ENCODE measurements at regions not wholly inside any gene's neighbourhood (a gene's known extent, or its start where the extent isn't known, plus 50 kb on each side); places are given as distances from the start of the nearest gene placed in this dataset.
A peak's percentile ranks its signal among the peaks of the same experiment; 100 is the strongest.

DNA sequence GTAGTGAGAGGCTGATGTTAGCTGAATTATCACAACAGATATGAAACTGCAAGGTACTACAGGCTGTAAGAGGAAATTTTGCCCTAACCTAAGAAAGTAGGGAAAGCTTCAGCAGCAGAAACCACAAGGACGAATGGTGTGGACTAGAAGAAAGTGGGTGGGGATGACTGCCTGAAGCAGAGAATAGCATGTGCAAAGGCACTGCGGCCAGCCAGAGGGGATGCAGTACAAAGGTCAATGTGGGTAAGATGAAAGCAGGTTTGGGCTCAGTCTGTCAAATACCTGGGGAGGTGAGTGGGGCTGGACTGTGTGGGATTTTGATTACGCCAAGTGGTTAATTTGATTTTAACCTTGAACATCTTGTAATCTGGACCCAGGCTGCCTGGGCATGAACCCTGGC is 199.3 kb upstream of the GALNT2 start:
- intact Hi-C loops (cut with DNase I; ENCODE audit: low total_unique reads) = no loop called here
- WGBS, 5 donors = 87 to 93% (median 92%) methylated on average over 3 of the region's 3 CpGs
- no peak for DNase-seq

DNA sequence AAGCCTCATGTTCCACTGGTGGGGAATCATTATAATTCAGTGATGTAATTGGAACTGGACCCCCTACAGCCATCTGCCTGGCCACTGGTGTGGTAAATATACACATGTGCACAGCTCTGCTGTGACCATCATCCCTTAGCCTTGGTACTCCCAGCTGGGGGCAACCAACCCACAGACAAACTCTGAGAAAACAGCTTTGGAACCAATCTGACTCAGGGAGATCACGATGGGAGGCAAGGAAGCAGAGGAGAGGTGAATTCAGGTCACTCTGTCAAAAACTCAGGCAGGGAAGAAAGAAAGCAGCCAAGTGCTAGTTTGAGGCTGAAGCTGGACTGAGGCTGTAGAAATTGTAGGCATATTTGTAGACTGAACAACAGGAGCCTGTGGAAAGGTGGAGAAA is 197.8 kb upstream of the GALNT2 start:
- Histone ChIP-seq H3K27ac (no peak overlapping the region), H3K4me3 (no peak overlapping the region), H3K27me3 (no peaks in the 10 kb centered on the region), H3K9me3 (no peaks in the 10 kb centered on the region), H3K4me1 (peaks cover 0 to 8% (median 0%) of the 10 kb centered on the region in 4 donors), H3K36me3 (no peaks in the 10 kb centered on the region)
- TF ChIP-seq POLR2A (IDR thresholded peaks at IDR 0.05) (no peak), EP300 (IDR thresholded peaks at IDR 0.05) (no peak)
- TF ChIP-seq, protein P1, sequence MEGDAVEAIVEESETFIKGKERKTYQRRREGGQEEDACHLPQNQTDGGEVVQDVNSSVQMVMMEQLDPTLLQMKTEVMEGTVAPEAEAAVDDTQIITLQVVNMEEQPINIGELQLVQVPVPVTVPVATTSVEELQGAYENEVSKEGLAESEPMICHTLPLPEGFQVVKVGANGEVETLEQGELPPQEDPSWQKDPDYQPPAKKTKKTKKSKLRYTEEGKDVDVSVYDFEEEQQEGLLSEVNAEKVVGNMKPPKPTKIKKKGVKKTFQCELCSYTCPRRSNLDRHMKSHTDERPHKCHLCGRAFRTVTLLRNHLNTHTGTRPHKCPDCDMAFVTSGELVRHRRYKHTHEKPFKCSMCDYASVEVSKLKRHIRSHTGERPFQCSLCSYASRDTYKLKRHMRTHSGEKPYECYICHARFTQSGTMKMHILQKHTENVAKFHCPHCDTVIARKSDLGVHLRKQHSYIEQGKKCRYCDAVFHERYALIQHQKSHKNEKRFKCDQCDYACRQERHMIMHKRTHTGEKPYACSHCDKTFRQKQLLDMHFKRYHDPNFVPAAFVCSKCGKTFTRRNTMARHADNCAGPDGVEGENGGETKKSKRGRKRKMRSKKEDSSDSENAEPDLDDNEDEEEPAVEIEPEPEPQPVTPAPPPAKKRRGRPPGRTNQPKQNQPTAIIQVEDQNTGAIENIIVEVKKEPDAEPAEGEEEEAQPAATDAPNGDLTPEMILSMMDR (IDR thresholded peaks at IDR 0.05) = no peak
- 42 to 72% (median 50%) methylated on average over 1 of the region's 1 CpG for WGBS, 5 donors
- no peak for DNase-seq
- intact Hi-C loops (cut with DNase I; ENCODE audit: low total_unique reads) = no loop called here

More for the DNA sequence above, 199.3 kb upstream of the GALNT2 start:
- H3K36me3 ChIP-seq = no peaks in the 10 kb centered on the region
- H3K9me3 ChIP-seq = no peaks in the 10 kb centered on the region
- no peaks in the 10 kb centered on the region for H3K27me3 ChIP-seq
- no peak for TF ChIP-seq EP300 (IDR thresholded peaks at IDR 0.05)
- no peak for TF ChIP-seq POLR2A (IDR thresholded peaks at IDR 0.05)
- no peak for TF ChIP-seq POLR2AphosphoS5 (IDR thresholded peaks at IDR 0.05)
- TF ChIP-seq, protein P1 (IDR thresholded peaks at IDR 0.05) = no peak
- no peak overlapping the region for H3K27ac ChIP-seq
- no peak overlapping the region for H3K4me3 ChIP-seq
- H3K4me1 ChIP-seq = peaks cover 0 to 17% (median 0%) of the 10 kb centered on the region in 4 donors

DNA sequence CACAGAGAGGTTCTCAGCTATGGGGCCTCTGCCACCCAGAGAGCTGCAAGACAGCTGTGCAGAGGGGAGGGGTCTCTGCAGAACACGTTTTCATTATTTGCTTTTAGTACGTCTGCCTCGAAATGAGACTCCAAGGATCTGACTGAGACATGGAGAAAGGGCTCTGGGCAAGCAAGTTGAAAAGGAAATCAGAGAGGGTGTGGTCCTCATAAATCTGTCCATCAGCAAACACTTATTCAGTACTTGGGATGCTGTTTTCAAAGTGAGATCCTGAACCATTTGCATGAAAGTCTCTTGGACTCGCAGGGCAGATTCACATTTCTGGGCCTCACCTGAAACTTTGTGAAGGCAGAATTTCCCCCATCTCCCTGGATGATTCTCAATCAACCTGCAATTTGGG is 197.4 kb upstream of the GALNT2 start:
- TF ChIP-seq EP300 (IDR thresholded peaks at IDR 0.05) (no peak), POLR2AphosphoS5 (IDR thresholded peaks at IDR 0.05) (no peak), POLR2A (IDR thresholded peaks at IDR 0.05) (no peak)
- TF ChIP-seq, protein P1 (IDR thresholded peaks at IDR 0.05) = no peak
- no peaks in the 10 kb centered on the region for H3K27me3 ChIP-seq
- H3K27ac ChIP-seq = no peak overlapping the region
- WGBS, 5 donors = 59 to 66% (median 65%) methylated on average over 4 of the region's 4 CpGs
- no peaks in the 10 kb centered on the region for H3K36me3 ChIP-seq
- H3K9me3 ChIP-seq = no peaks in the 10 kb centered on the region
- intact Hi-C loops (cut with DNase I; ENCODE audit: low total_unique reads) = no loop called here
- no peak for DNase-seq
- H3K4me3 ChIP-seq = no peak overlapping the region
- peaks cover 0 to 4% (median 0%) of the 10 kb centered on the region in 4 donors for H3K4me1 ChIP-seq

DNA sequence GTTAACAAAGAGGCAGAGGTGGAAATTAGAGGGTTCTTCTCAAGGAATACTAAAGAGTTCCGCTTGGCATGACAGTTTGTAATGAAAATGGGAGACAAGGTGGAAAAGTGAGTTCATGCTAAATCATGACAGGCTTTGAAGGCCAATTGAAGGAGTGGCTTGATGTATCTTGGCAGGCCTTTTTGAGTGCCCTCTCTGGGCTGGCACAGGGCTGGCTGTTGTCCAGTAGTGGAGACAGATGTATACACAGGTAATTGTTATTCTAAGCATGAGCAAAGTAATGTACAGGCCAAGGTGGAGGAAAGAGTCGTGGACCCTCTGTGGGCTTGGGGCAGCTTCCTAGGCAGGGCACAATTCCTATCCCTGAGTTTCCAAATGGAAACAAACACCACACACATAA is 196.7 kb upstream of the GALNT2 start:
- Histone ChIP-seq H3K36me3 (no peaks in the 10 kb centered on the region), H3K27me3 (no peaks in the 10 kb centered on the region), H3K4me3 (no peak overlapping the region), H3K9me3 (no peaks in the 10 kb centered on the region), H3K27ac (no peak overlapping the region), H3K4me1 (no peaks in the 10 kb centered on the region)
- DNase-seq = peak in 1 of 2 donors; percentile 49
- WGBS, 5 donors = 59 to 73% (median 71%) methylated on average over 2 of the region's 2 CpGs
- intact Hi-C loops (cut with DNase I; ENCODE audit: low total_unique reads) = no loop called here
- TF ChIP-seq, protein P1 (IDR thresholded peaks at IDR 0.05) = no peak
- TF ChIP-seq POLR2AphosphoS5 (IDR thresholded peaks at IDR 0.05) = no peak

All from stomach (tissue), 8 donors.